ENCODE measurements at regions not wholly inside any gene's neighbourhood (a gene's known extent, or its start where the extent isn't known, plus 50 kb on each side); places are given as distances from the start of the nearest gene placed in this dataset.

GRCh38 chr12:116646901-116647300 is 87.7 kb downstream of the MAP1LC3B2 start:
- H3K4me1 ChIP-seq = peaks cover 7% of the 10 kb centered on the region
- no peaks in the 10 kb centered on the region for H3K36me3 ChIP-seq
- no peak overlapping the region for H3K4me3 Mint-ChIP-seq
- H3K4me3 ChIP-seq = no peak overlapping the region
- H4K20me1 ChIP-seq (ENCODE audit: low read depth) = no peaks in the 10 kb centered on the region
- H3F3A ChIP-seq (ENCODE audit: low read depth) = no peaks in the 10 kb centered on the region
- H3K27ac Mint-ChIP-seq = no peak overlapping the region
- no peak overlapping the region for H2AFZ ChIP-seq (replicated peaks)
- no peaks in the 10 kb centered on the region for H3K27me3 ChIP-seq
- H3K9me3 ChIP-seq (ENCODE audit: low read depth) = no peaks in the 10 kb centered on the region
- H3K27me3 Mint-ChIP-seq (ENCODE audit: insufficient read depth, low read depth) = peaks cover 8% of the 10 kb centered on the region
- no peaks in the 10 kb centered on the region for H3K79me2 ChIP-seq (ENCODE audit: low read depth)
- TF ChIP-seq EZH2 (IDR thresholded peaks at IDR 0.05) = no peak
- no peak for DNase-seq (ENCODE audit: low spot score)
- H3K27ac ChIP-seq = no peak overlapping the region
- H3K9ac ChIP-seq = no peak overlapping the region
- no peaks in the 10 kb centered on the region for H3K36me3 Mint-ChIP-seq
- peaks cover 5% of the 10 kb centered on the region for H3K9me3 Mint-ChIP-seq
- H3K4me2 ChIP-seq = no peak overlapping the region
- peaks cover 4% of the 10 kb centered on the region for H3K4me1 Mint-ChIP-seq

DNA sequence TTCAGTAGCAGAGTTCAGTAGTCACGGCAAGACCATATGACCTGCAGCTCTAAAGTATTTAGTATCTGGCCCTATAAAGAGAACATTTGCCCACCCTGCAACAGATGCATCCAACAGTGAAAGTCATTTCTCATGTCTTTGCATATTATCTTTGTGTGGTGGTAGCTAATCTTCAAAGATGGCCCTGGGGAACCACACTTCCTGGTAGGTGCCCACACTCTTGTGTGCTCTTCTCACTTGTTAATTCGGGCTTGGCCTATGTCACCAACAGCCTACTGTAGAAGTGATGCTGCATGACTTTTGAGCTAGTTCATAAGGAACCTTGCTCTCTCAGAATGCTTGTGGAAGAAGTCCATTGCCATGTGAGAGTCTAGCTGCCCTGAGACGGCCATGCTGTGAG is 85.6 kb downstream of the MAP1LC3B2 start:
- no peaks in the 10 kb centered on the region for H3K9me3 ChIP-seq (ENCODE audit: low read depth)
- H3K36me3 ChIP-seq = no peaks in the 10 kb centered on the region
- Mint-ChIP-seq H3K9me3 (peaks cover 5% of the 10 kb centered on the region), H3K4me3 (no peak overlapping the region), H3K4me1 (peaks cover 4% of the 10 kb centered on the region), H3K36me3 (no peaks in the 10 kb centered on the region), H3K27me3 (ENCODE audit: insufficient read depth, low read depth) (peaks cover 3% of the 10 kb centered on the region), H3K27ac (no peak overlapping the region)
- H3K4me3 ChIP-seq = no peak overlapping the region
- H3K27me3 ChIP-seq = no peaks in the 10 kb centered on the region
- no peaks in the 10 kb centered on the region for H3F3A ChIP-seq (ENCODE audit: low read depth)
- no peak overlapping the region for H3K27ac ChIP-seq
- TF ChIP-seq, protein P1, sequence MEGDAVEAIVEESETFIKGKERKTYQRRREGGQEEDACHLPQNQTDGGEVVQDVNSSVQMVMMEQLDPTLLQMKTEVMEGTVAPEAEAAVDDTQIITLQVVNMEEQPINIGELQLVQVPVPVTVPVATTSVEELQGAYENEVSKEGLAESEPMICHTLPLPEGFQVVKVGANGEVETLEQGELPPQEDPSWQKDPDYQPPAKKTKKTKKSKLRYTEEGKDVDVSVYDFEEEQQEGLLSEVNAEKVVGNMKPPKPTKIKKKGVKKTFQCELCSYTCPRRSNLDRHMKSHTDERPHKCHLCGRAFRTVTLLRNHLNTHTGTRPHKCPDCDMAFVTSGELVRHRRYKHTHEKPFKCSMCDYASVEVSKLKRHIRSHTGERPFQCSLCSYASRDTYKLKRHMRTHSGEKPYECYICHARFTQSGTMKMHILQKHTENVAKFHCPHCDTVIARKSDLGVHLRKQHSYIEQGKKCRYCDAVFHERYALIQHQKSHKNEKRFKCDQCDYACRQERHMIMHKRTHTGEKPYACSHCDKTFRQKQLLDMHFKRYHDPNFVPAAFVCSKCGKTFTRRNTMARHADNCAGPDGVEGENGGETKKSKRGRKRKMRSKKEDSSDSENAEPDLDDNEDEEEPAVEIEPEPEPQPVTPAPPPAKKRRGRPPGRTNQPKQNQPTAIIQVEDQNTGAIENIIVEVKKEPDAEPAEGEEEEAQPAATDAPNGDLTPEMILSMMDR (IDR thresholded peaks at IDR 0.05) = no peak
- TF ChIP-seq EZH2 (IDR thresholded peaks at IDR 0.05) (no peak), EZH2phosphoT487 (IDR thresholded peaks at IDR 0.05) (no peak)
- H3K9ac ChIP-seq = no peak overlapping the region
- H3K4me1 ChIP-seq = peaks cover 7% of the 10 kb centered on the region
- H4K20me1 ChIP-seq (ENCODE audit: low read depth) = no peaks in the 10 kb centered on the region
- no peak for DNase-seq (ENCODE audit: low spot score)
- H3K79me2 ChIP-seq (ENCODE audit: low read depth) = no peaks in the 10 kb centered on the region
- no peak overlapping the region for H3K4me2 ChIP-seq
- no peak overlapping the region for H2AFZ ChIP-seq (replicated peaks)

GRCh38 chr12:116642683-116643082 is 83.5 kb downstream of the MAP1LC3B2 start:
- Histone ChIP-seq H3K4me1 (peaks cover 7% of the 10 kb centered on the region), H3K27me3 (no peaks in the 10 kb centered on the region), H4K20me1 (ENCODE audit: low read depth) (no peaks in the 10 kb centered on the region), H3F3A (ENCODE audit: low read depth) (no peaks in the 10 kb centered on the region), H3K4me2 (no peak overlapping the region), H3K27ac (no peak overlapping the region), H3K36me3 (no peaks in the 10 kb centered on the region), H2AFZ (replicated peaks) (peak overlapping the region; percentile 50), H3K4me3 (no peak overlapping the region), H3K79me2 (ENCODE audit: low read depth) (no peaks in the 10 kb centered on the region), H3K9ac (no peak overlapping the region), H3K9me3 (ENCODE audit: low read depth) (no peaks in the 10 kb centered on the region)
- DNase-seq (ENCODE audit: low spot score) = no peak
- Mint-ChIP-seq H3K27me3 (ENCODE audit: insufficient read depth, low read depth) (peaks cover 6% of the 10 kb centered on the region), H3K4me3 (no peak overlapping the region), H3K4me1 (peaks cover 4% of the 10 kb centered on the region), H3K9me3 (peaks cover 5% of the 10 kb centered on the region), H3K27ac (no peak overlapping the region), H3K36me3 (no peaks in the 10 kb centered on the region)
- TF ChIP-seq, protein P1 (IDR thresholded peaks at IDR 0.05) = no peak
- TF ChIP-seq EZH2phosphoT487 (IDR thresholded peaks at IDR 0.05) = no peak
- TF ChIP-seq EZH2 (IDR thresholded peaks at IDR 0.05) = no peak

DNA sequence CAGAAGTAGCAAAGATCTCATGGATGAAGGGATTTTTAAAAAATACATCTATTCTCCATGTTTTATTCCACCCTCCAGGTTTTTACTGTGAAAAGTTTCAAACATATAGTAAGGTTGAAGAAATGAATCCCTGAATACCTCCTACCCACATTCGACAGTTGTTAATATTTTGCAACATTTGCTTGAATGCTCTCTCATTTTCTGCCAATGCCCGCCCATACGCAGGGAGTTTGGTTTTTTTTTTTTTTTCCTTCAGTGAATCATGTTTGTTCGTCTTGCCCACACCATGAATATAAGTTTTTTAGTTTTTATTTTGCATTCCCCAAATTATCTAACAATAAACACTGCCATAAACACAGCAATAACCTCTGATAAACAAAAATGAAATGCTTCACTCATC is 82.9 kb downstream of the MAP1LC3B2 start:
- TF ChIP-seq EZH2phosphoT487 (IDR thresholded peaks at IDR 0.05) (no peak), EZH2 (IDR thresholded peaks at IDR 0.05) (no peak)
- TF ChIP-seq, protein P1 (IDR thresholded peaks at IDR 0.05) = no peak
- Mint-ChIP-seq H3K4me1 (peaks cover 4% of the 10 kb centered on the region), H3K4me3 (no peak overlapping the region), H3K36me3 (no peaks in the 10 kb centered on the region), H3K9me3 (peaks cover 5% of the 10 kb centered on the region), H3K27me3 (ENCODE audit: insufficient read depth, low read depth) (peaks cover 6% of the 10 kb centered on the region), H3K27ac (no peak overlapping the region)
- no peaks in the 10 kb centered on the region for H3F3A ChIP-seq (ENCODE audit: low read depth)
- H3K9ac ChIP-seq = no peak overlapping the region
- no peak overlapping the region for H3K4me2 ChIP-seq
- H3K27ac ChIP-seq = no peak overlapping the region
- no peak overlapping the region for H2AFZ ChIP-seq (replicated peaks)
- no peaks in the 10 kb centered on the region for H3K36me3 ChIP-seq
- no peak for DNase-seq (ENCODE audit: low spot score)
- H3K79me2 ChIP-seq (ENCODE audit: low read depth) = no peaks in the 10 kb centered on the region
- H3K9me3 ChIP-seq (ENCODE audit: low read depth) = no peaks in the 10 kb centered on the region
- H4K20me1 ChIP-seq (ENCODE audit: low read depth) = no peaks in the 10 kb centered on the region
- H3K27me3 ChIP-seq = no peaks in the 10 kb centered on the region
- no peak overlapping the region for H3K4me3 ChIP-seq
- peaks cover 7% of the 10 kb centered on the region for H3K4me1 ChIP-seq

Data from neural progenitor cell (in vitro differentiated cells).